ENCODE measurements at regions not wholly inside any gene's neighbourhood (a gene's known extent, or its start where the extent isn't known, plus 50 kb on each side); places are given as distances from the start of the nearest gene placed in this dataset.

- DNase-seq, result no peak
Measured at GRCh38 chr21:18191139-18191538, 53.5 kb upstream of the CHODL start.

GRCh38 chr21:18178509-18178908, 66.1 kb upstream of the CHODL start:
- DNase-seq, result no peak

GRCh38 chr21:18174370-18174769, 70.3 kb upstream of the CHODL start:
- no peak for DNase-seq

- no peak for DNase-seq
Measured at GRCh38 chr21:18170829-18171228, 73.8 kb upstream of the CHODL start.

GRCh38 chr21:18170221-18170620, 74.4 kb upstream of the CHODL start:
- DNase-seq, result no peak

- no peak for DNase-seq
Measured at GRCh38 chr21:18168108-18168507, 76.5 kb upstream of the CHODL start.

GRCh38 chr21:18164933-18165332, 79.7 kb upstream of the CHODL start:
- no peak for DNase-seq

- DNase-seq, result no peak
Measured at GRCh38 chr21:18164483-18164882, 80.2 kb upstream of the CHODL start.

GRCh38 chr21:18163956-18164355, 80.7 kb upstream of the CHODL start:
- DNase-seq, result no peak

- DNase-seq, result no peak
Measured at GRCh38 chr21:18161841-18162240, 82.8 kb upstream of the CHODL start.

GRCh38 chr21:18157406-18157805, 87.2 kb upstream of the CHODL start:
- no peak for DNase-seq

- no peak for DNase-seq
Measured at GRCh38 chr21:18155508-18156193, 89.0 kb upstream of the CHODL start.

GRCh38 chr21:18153063-18153462, 91.6 kb upstream of the CHODL start:
- no peak for DNase-seq

- DNase-seq, result no peak
Measured at GRCh38 chr21:18152371-18152770, 92.3 kb upstream of the CHODL start.

- no peak for DNase-seq
Measured at GRCh38 chr21:18151046-18151445, 93.6 kb upstream of the CHODL start.

GRCh38 chr21:18148401-18148800, 96.2 kb upstream of the CHODL start:
- DNase-seq, result no peak

GRCh38 chr21:18147678-18148077, 97.0 kb upstream of the CHODL start:
- DNase-seq, result peak in 1 of 4 experiments; percentile 3

GRCh38 chr21:18146820-18147219, 97.8 kb upstream of the CHODL start:
- no peak for DNase-seq

- no peak for DNase-seq
Measured at GRCh38 chr21:18144339-18144738, 100.3 kb upstream of the CHODL start.

- no peak for DNase-seq
Measured at GRCh38 chr21:18142655-18143054, 102.0 kb upstream of the CHODL start.

- DNase-seq, result no peak
Measured at GRCh38 chr21:18138507-18138906, 106.1 kb upstream of the CHODL start.

GRCh38 chr21:18129526-18129925, 115.1 kb upstream of the CHODL start:
- no peak for DNase-seq

- no peak for DNase-seq
Measured at GRCh38 chr21:18118566-18118965, 126.1 kb upstream of the CHODL start.

GRCh38 chr21:18117176-18117575, 127.5 kb upstream of the CHODL start:
- DNase-seq, result no peak

GRCh38 chr21:18114810-18115209, 129.8 kb upstream of the CHODL start:
- no peak for DNase-seq

Data from suppressor macrophage (primary cell).